ENCODE measurements at regions not wholly inside any gene's neighbourhood (a gene's known extent, or its start where the extent isn't known, plus 50 kb on each side); places are given as distances from the start of the nearest gene placed in this dataset.

GRCh38 chr7:19400758-19401254 is 255.6 kb upstream of the FERD3L start:
- no peak for TF ChIP-seq CTCF (IDR thresholded peaks at IDR 0.05)
- no peak for TF ChIP-seq POLR2A (IDR thresholded peaks at IDR 0.05)
